Omental fat pad (tissue), 3 donors: ENCODE measurements at regions not wholly inside any gene's neighbourhood (a gene's known extent, or its start where the extent isn't known, plus 50 kb on each side); places are given as distances from the start of the nearest gene placed in this dataset.

Source experiments
- ATAC-seq: fragments of 150-250 bp; one replicate; pipeline ENCODE4 v1.9.1; 2016; ENCODE audit warnings: mild to moderate bottlenecking, moderate library complexity; ENCODE audit not compliant: low FRiP score
- DNase-seq: peaks from one replicate; pipeline ENCODE4 v3.0.0-alpha.2; 2019; ENCODE audit warnings: low spot score
- TF ChIP-seq, protein P1 (sequence below), 3 donors: fragments of 450-650 bp; IDR thresholded peaks; one replicate each; pipeline ENCODE4 v1.5.1; 2016 to 2017; ENCODE audit warnings: antibody characterized with exemption in 3 of 3, mild to moderate bottlenecking in 3 of 3, moderate library complexity in 2 of 3

GRCh38 chrX:13885591-13885990 lies 68.7 kb upstream of the GPM6B start:
- ATAC-seq (no peak), DNase-seq (no peak)
- TF ChIP-seq, protein P1, sequence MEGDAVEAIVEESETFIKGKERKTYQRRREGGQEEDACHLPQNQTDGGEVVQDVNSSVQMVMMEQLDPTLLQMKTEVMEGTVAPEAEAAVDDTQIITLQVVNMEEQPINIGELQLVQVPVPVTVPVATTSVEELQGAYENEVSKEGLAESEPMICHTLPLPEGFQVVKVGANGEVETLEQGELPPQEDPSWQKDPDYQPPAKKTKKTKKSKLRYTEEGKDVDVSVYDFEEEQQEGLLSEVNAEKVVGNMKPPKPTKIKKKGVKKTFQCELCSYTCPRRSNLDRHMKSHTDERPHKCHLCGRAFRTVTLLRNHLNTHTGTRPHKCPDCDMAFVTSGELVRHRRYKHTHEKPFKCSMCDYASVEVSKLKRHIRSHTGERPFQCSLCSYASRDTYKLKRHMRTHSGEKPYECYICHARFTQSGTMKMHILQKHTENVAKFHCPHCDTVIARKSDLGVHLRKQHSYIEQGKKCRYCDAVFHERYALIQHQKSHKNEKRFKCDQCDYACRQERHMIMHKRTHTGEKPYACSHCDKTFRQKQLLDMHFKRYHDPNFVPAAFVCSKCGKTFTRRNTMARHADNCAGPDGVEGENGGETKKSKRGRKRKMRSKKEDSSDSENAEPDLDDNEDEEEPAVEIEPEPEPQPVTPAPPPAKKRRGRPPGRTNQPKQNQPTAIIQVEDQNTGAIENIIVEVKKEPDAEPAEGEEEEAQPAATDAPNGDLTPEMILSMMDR (IDR thresholded peaks at IDR 0.05), result no peak

- no peak for DNase-seq
- TF ChIP-seq, protein P1 (IDR thresholded peaks at IDR 0.05), result no peak
- no peak for ATAC-seq
Observed at GRCh38 chrX:13876652-13877051, 59.8 kb upstream of the GPM6B start.

- ATAC-seq, result no peak
- TF ChIP-seq, protein P1 (IDR thresholded peaks at IDR 0.05), result no peak
Observed at GRCh38 chrX:13875572-13875971, 58.7 kb upstream of the GPM6B start.

GRCh38 chrX:13868591-13868990 lies 51.7 kb upstream of the GPM6B start:
- TF ChIP-seq, protein P1 (IDR thresholded peaks at IDR 0.05), result no peak
- DNase-seq (no peak), ATAC-seq (no peak)

More at GRCh38 chrX:13875572-13875971, 58.7 kb upstream of the GPM6B start:
- no peak for DNase-seq
